Uterus (tissue), 2 donors: ENCODE measurements at regions not wholly inside any gene's neighbourhood (a gene's known extent, or its start where the extent isn't known, plus 50 kb on each side); places are given as distances from the start of the nearest gene placed in this dataset.

Experiments used
- CTCF ChIP-seq, 4 experiments: fragments of 200-600 bp in 2 of 4; fragments of 450-650 bp in 2 of 4; sonication (generic) in 2 of 4; IDR thresholded peaks; one replicate each; pipeline ENCODE4 v1.5.1; 2016 to 2019; ENCODE audit warnings: antibody characterized with exemption in 4 of 4, mild to moderate bottlenecking in 2 of 4, moderate library complexity in 1 of 4
- POLR2A ChIP-seq, 2 donors: fragments of 450-650 bp; IDR thresholded peaks; one replicate each; pipeline ENCODE4 v1.6.1; 2016; ENCODE audit warnings: antibody characterized with exemption in 2 of 2, mild to moderate bottlenecking in 1 of 2, moderate library complexity in 1 of 2

GRCh38 chr15:100722551-100723314, 120.3 kb downstream of the ASB7 start:
- TF ChIP-seq CTCF (IDR thresholded peaks at IDR 0.05) (no peak), POLR2A (IDR thresholded peaks at IDR 0.05) (no peak)
